ENCODE measurements at regions not wholly inside any gene's neighbourhood (a gene's known extent, or its start where the extent isn't known, plus 50 kb on each side); places are given as distances from the start of the nearest gene placed in this dataset.

DNA sequence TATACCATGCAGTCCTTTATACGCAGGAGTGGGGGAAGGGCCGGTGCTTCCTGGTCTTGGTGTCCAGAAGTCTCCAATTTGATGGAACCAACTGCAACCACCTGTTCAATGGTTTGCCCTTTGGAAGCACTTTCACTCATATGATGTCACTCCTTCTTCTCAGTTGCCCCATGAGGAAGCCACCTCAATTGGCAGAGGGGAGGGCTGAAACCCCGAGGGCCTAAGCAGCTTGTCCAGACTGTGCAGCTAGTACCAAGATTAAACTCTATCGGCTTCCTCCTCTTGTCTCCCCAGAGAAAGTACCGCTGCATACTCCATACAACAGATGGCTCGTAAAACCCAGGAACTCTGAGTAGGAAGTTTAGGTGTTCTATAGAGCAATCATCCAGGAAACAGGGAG lies 789.4 kb downstream of the TYW1 start:
- TF ChIP-seq, protein P1, sequence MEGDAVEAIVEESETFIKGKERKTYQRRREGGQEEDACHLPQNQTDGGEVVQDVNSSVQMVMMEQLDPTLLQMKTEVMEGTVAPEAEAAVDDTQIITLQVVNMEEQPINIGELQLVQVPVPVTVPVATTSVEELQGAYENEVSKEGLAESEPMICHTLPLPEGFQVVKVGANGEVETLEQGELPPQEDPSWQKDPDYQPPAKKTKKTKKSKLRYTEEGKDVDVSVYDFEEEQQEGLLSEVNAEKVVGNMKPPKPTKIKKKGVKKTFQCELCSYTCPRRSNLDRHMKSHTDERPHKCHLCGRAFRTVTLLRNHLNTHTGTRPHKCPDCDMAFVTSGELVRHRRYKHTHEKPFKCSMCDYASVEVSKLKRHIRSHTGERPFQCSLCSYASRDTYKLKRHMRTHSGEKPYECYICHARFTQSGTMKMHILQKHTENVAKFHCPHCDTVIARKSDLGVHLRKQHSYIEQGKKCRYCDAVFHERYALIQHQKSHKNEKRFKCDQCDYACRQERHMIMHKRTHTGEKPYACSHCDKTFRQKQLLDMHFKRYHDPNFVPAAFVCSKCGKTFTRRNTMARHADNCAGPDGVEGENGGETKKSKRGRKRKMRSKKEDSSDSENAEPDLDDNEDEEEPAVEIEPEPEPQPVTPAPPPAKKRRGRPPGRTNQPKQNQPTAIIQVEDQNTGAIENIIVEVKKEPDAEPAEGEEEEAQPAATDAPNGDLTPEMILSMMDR (IDR thresholded peaks at IDR 0.05; ENCODE audit: low read depth, low read length), result no peak
- H3K4me3 ChIP-seq (ENCODE audit: low read depth, low read length), result no peak overlapping the region

DNA sequence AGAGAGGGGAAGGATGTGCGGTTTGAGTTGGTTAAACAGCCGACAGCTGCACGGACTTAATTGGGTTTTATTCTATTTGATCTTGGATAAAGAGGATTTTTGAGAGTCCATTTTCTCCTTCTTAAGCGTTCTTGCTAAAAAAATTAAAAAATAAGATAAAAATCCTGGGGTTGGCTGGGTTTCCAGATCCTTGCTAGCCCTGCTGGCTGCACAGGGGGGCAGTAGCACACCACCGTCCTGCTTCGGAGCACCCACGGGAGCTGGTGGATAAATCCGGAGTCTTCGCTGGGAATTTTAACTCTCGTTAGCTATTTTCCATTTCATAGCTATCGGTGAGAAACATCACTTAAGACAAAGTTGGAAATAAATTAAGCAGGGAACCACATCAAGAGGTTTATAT lies 792.0 kb downstream of the TYW1 start:
- no peak overlapping the region for H3K4me3 ChIP-seq (ENCODE audit: low read depth, low read length)
- TF ChIP-seq, protein P1 (IDR thresholded peaks at IDR 0.05; ENCODE audit: low read depth, low read length), result no peak

DNA sequence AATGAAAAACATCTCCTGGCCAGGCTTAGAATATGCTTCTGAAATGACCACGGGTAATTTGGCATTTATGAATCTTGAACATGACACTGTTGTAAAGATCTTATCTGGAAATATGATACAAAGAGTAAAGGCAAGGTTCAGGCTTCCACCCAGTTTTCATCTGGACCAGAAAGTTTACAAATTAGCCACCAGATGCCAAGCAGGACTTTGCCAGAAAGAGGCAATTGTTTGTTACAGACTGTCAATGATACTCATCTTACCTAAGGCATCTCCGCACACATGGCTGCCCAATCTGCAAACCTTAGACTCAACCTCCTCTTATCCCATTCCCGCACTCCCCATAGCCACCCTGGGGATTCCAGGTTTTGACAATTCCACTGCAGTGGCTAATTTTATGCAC lies 795.3 kb downstream of the TYW1 start:
- no peak overlapping the region for H3K4me3 ChIP-seq (ENCODE audit: low read depth, low read length)
- TF ChIP-seq, protein P1 (IDR thresholded peaks at IDR 0.05; ENCODE audit: low read depth, low read length), result no peak

DNA sequence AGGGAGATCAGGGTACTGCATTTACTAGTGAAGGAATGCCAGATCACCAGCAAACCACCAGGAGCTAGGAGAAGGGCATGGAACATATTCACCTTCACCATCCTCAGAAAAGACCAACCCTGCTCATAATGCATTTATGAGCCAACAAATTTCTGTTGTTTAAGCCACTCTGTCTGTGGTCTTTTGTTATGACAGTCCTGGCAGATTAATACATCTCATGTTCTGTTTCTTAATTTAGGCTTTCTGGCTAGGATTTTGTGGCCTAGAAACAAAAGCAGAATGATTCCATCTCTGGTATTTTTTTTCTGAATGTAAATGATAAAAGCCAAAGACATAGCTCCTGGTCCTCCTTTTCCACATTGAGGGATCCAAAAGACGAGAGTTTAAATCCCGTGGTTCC lies 797.9 kb downstream of the TYW1 start:
- no peak overlapping the region for H3K4me3 ChIP-seq (ENCODE audit: low read depth, low read length)
- TF ChIP-seq, protein P1 (IDR thresholded peaks at IDR 0.05; ENCODE audit: low read depth, low read length), result no peak

DNA sequence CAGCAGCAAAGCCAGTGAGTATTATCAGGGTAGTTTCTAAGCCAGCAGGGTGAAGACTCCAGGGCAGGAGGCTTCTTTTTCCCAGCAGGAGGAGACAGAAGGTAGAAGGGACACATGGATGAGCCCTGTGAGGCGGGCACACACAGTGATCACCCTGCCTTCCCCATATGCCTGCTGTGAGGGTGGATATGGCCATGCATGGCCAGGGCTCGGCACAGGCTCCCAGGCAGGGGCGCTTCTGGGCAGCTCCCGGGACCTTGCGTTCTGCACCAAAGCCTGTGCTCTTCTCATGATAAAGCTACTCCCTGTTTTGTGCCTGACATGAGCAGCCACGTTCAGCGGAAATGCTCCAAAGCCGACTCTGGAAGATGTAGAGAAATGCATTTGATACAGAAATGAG lies 807.2 kb downstream of the TYW1 start:
- TF ChIP-seq, protein P1 (IDR thresholded peaks at IDR 0.05; ENCODE audit: low read depth, low read length), result no peak
- no peak overlapping the region for H3K4me3 ChIP-seq (ENCODE audit: low read depth, low read length)

DNA sequence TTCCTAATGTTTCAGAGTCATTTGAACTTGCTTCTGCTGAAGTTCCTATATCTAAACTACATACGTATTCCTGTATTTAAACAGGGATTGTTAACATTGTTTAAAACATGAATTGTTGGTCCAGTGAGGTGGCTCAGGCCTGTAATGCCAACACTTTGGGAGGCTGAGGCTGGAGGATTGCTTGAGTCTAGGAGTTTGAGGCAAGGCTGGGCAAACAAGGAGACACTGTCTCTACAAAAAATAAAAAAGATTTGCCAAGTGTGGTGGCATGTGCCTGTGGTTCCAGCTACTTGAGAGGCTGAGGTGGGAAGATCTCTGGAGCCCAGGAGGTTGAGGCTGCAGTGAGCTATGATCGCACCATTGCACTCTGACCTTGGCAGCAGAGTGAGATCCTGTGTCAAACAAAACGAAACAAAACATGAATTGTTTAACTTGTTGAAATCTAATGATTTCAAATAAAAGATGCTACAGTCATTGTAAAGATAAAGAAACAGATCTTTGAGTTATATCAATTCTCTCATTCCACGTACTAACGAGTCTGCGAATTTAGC lies 809.4 kb downstream of the TYW1 start:
- H3K4me3 ChIP-seq (ENCODE audit: low read depth, low read length), result no peak overlapping the region
- TF ChIP-seq, protein P1 (IDR thresholded peaks at IDR 0.05; ENCODE audit: low read depth, low read length), result no peak

DNA sequence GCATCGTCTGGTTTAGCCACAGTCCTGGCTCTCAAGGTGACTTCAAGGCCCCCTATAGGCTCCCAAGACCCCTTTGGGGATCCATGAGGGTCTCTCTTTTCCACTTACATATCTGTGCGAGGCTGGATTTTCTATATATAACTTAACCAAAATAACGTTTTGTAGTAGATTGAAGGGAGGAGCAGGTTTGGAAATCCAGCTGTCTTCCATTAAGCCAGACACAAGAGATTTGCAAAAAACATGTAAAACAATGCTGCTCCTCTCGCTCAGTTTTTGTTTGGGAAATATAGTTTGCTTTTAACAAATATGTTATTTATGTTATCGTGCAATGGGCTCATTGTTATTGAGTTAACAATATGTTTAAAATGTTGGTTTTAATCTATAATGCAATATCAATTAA lies 811.2 kb downstream of the TYW1 start:
- no peak overlapping the region for H3K4me3 ChIP-seq (ENCODE audit: low read depth, low read length)
- TF ChIP-seq, protein P1 (IDR thresholded peaks at IDR 0.05; ENCODE audit: low read depth, low read length), result no peak
